T-helper 1 cell treated with Interleukin-12 subunit alpha and Interleukin-12 subunit beta and Interleukin-4 antibody, amounts not matched to agents 30 ng/mL and 1 ng/mL, for 36 hours (primary cell): ENCODE measurements at regions not wholly inside any gene's neighbourhood (a gene's known extent, or its start where the extent isn't known, plus 50 kb on each side); places are given as distances from the start of the nearest gene placed in this dataset.

Experiments used
- intact Hi-C: fragments of 100-400 bp; cut with micrococcal nuclease; formaldehyde crosslinking; loops from one replicate; pipeline ENCODE4 v1.15.1; 2024

GRCh38 chr14:36035675-36036074, 140.8 kb downstream of the PTCSC3 start:
- intact Hi-C loops, result no loop called here

GRCh38 chr14:36028665-36029064, 147.9 kb downstream of the PTCSC3 start:
- intact Hi-C loops, result no loop called here

- intact Hi-C loops, result no loop called here
These were observed 148.3 kb downstream of the PTCSC3 start for GRCh38 chr14:36028218-36028617.

GRCh38 chr14:36027354-36027753, 149.2 kb downstream of the PTCSC3 start:
- intact Hi-C loops, result no loop called here

GRCh38 chr14:36022765-36023410, 153.6 kb downstream of the PTCSC3 start:
- intact Hi-C loops, result loop anchor here (5.0 kb wide), 1 partner anchor 86 kb away; no protein-coding TSS in a partner anchor

GRCh38 chr14:36021591-36022320, 154.8 kb downstream of the PTCSC3 start:
- intact Hi-C loops, result loop anchor here (5.0 kb wide), 1 partner anchor 84 kb away; no protein-coding TSS in a partner anchor

GRCh38 chr14:36021030-36021422, 155.5 kb downstream of the PTCSC3 start:
- intact Hi-C loops, result loop anchor here (5.0 kb wide), 1 partner anchor 84 kb away; no protein-coding TSS in a partner anchor

- intact Hi-C loops, result loop anchor here (5.0 kb wide), 1 partner anchor 83 kb away; no protein-coding TSS in a partner anchor
These were observed 156.1 kb downstream of the PTCSC3 start for GRCh38 chr14:36020120-36021029.

GRCh38 chr14:36019126-36019525, 157.4 kb downstream of the PTCSC3 start:
- intact Hi-C loops, result no loop called here

GRCh38 chr14:36014236-36014635, 162.3 kb downstream of the PTCSC3 start:
- intact Hi-C loops, result no loop called here

GRCh38 chr14:36013483-36013882, 163.0 kb downstream of the PTCSC3 start:
- intact Hi-C loops, result no loop called here

GRCh38 chr14:36012621-36013020, 163.9 kb downstream of the PTCSC3 start:
- intact Hi-C loops, result no loop called here

GRCh38 chr14:36009643-36010042, 166.9 kb downstream of the PTCSC3 start:
- intact Hi-C loops, result no loop called here

GRCh38 chr14:36006623-36007022, 169.9 kb downstream of the PTCSC3 start:
- intact Hi-C loops, result no loop called here

GRCh38 chr14:36005670-36006069, 170.9 kb downstream of the PTCSC3 start:
- intact Hi-C loops, result no loop called here

- intact Hi-C loops, result no loop called here
These were observed 174.6 kb downstream of the PTCSC3 start for GRCh38 chr14:36001936-36002335.

- intact Hi-C loops, result no loop called here
These were observed 173.2 kb downstream of the BRMS1L start for GRCh38 chr14:35999294-35999693.

GRCh38 chr14:35998303-35998702, 172.2 kb downstream of the BRMS1L start:
- intact Hi-C loops, result no loop called here

GRCh38 chr14:35993684-35993960, 167.5 kb downstream of the BRMS1L start:
- intact Hi-C loops, result no loop called here

- intact Hi-C loops, result no loop called here
These were observed 166.9 kb downstream of the BRMS1L start for GRCh38 chr14:35992816-35993683.

- intact Hi-C loops, result no loop called here
These were observed 165.2 kb downstream of the BRMS1L start for GRCh38 chr14:35991356-35991755.
